ENCODE measurements at regions not wholly inside any gene's neighbourhood (a gene's known extent, or its start where the extent isn't known, plus 50 kb on each side); places are given as distances from the start of the nearest gene placed in this dataset.
A peak's percentile ranks its signal among the peaks of the same experiment; 100 is the strongest.

- H3K4me3 ChIP-seq: no peak overlapping the region
- 82% methylated on average over 2 of the region's 2 CpGs for WGBS
- H3K9me3 ChIP-seq: no peaks in the 10 kb centered on the region
- no peaks in the 10 kb centered on the region for H3K27me3 ChIP-seq
- TF ChIP-seq EP300 (IDR thresholded peaks at IDR 0.05) (no peak), CTCF (IDR thresholded peaks at IDR 0.05) (no peak)
- DNase-seq (ENCODE audit: extremely low spot score): no peak
- H3K27ac ChIP-seq (replicated peaks in 1 of 4): no peak overlapping the region
- H3K4me1 ChIP-seq: no peaks in the 10 kb centered on the region
- intact Hi-C loops (cut with DNase I): no loop called here
- no peaks in the 10 kb centered on the region for H3K36me3 ChIP-seq
Measured at GRCh38 chr17:56023851-56024250, 129.4 kb upstream of the ANKFN1 start.

GRCh38 chr17:56026915-56027314, 126.4 kb upstream of the ANKFN1 start:
- Histone ChIP-seq H3K4me1 (peaks cover 0 to 11% (median 3%) of the 10 kb centered on the region in 4 donors), H3K4me3 (no peak overlapping the region), H3K36me3 (no peaks in the 10 kb centered on the region), H3K27me3 (no peaks in the 10 kb centered on the region), H3K9me3 (no peaks in the 10 kb centered on the region), H3K27ac (replicated peaks in 1 of 4) (no peak overlapping the region)
- no peak for DNase-seq (ENCODE audit: extremely low spot score)
- 60% methylated on average over 2 of the region's 2 CpGs for WGBS
- intact Hi-C loops (cut with DNase I): no loop called here
- TF ChIP-seq POLR2AphosphoS5 (IDR thresholded peaks at IDR 0.05): no peak
- TF ChIP-seq CTCF (IDR thresholded peaks at IDR 0.05): no peak
- no peak for TF ChIP-seq POLR2A (IDR thresholded peaks at IDR 0.05; ENCODE audit: low read depth)
- TF ChIP-seq EP300 (IDR thresholded peaks at IDR 0.05): no peak

- TF ChIP-seq POLR2AphosphoS5 (IDR thresholded peaks at IDR 0.05): no peak
- intact Hi-C loops (cut with DNase I): no loop called here
- no peak overlapping the region for H3K27ac ChIP-seq (replicated peaks in 1 of 4)
- H3K36me3 ChIP-seq: no peaks in the 10 kb centered on the region
- H3K4me1 ChIP-seq: peaks cover 0 to 11% (median 3%) of the 10 kb centered on the region in 4 donors
- no peaks in the 10 kb centered on the region for H3K9me3 ChIP-seq
- H3K27me3 ChIP-seq: no peaks in the 10 kb centered on the region
- H3K4me3 ChIP-seq: no peak overlapping the region
- WGBS: 79% methylated on average over 3 of the region's 3 CpGs
- peak; percentile 42 for DNase-seq (ENCODE audit: extremely low spot score)
Measured at GRCh38 chr17:56028837-56029236, 124.4 kb upstream of the ANKFN1 start.

GRCh38 chr17:56030009-56030624, 123.2 kb upstream of the ANKFN1 start:
- 50% methylated on average over 5 of the region's 8 CpGs for WGBS
- TF ChIP-seq CTCF (IDR thresholded peaks at IDR 0.05) (no peak), POLR2AphosphoS5 (IDR thresholded peaks at IDR 0.05) (no peak), POLR2A (IDR thresholded peaks at IDR 0.05; ENCODE audit: low read depth) (no peak), EP300 (IDR thresholded peaks at IDR 0.05) (no peak)
- intact Hi-C loops (cut with DNase I): no loop called here
- no peak overlapping the region for H3K27ac ChIP-seq (replicated peaks in 1 of 4)
- no peaks in the 10 kb centered on the region for H3K36me3 ChIP-seq
- H3K4me1 ChIP-seq: peaks cover 0 to 21% (median 6%) of the 10 kb centered on the region in 4 donors
- H3K27me3 ChIP-seq: no peaks in the 10 kb centered on the region
- H3K9me3 ChIP-seq: no peaks in the 10 kb centered on the region
- DNase-seq (ENCODE audit: extremely low spot score): peak; percentile 66
- H3K4me3 ChIP-seq: no peak overlapping the region

GRCh38 chr17:56031636-56032035, 121.6 kb upstream of the ANKFN1 start:
- WGBS: 88% methylated on average over 2 of the region's 2 CpGs
- intact Hi-C loops (cut with DNase I): no loop called here
- Histone ChIP-seq H3K36me3 (no peaks in the 10 kb centered on the region), H3K4me1 (peaks cover 0 to 21% (median 6%) of the 10 kb centered on the region in 4 donors), H3K27me3 (no peaks in the 10 kb centered on the region), H3K27ac (replicated peaks in 1 of 4) (no peak overlapping the region), H3K9me3 (no peaks in the 10 kb centered on the region), H3K4me3 (no peak overlapping the region)
- no peak for TF ChIP-seq POLR2A (IDR thresholded peaks at IDR 0.05; ENCODE audit: low read depth)
- no peak for TF ChIP-seq POLR2AphosphoS5 (IDR thresholded peaks at IDR 0.05)
- no peak for TF ChIP-seq EP300 (IDR thresholded peaks at IDR 0.05)
- TF ChIP-seq CTCF (IDR thresholded peaks at IDR 0.05): no peak
- peak; percentile 24 for DNase-seq (ENCODE audit: extremely low spot score)
